ENCODE measurements at regions not wholly inside any gene's neighbourhood (a gene's known extent, or its start where the extent isn't known, plus 50 kb on each side); places are given as distances from the start of the nearest gene placed in this dataset.

DNA sequence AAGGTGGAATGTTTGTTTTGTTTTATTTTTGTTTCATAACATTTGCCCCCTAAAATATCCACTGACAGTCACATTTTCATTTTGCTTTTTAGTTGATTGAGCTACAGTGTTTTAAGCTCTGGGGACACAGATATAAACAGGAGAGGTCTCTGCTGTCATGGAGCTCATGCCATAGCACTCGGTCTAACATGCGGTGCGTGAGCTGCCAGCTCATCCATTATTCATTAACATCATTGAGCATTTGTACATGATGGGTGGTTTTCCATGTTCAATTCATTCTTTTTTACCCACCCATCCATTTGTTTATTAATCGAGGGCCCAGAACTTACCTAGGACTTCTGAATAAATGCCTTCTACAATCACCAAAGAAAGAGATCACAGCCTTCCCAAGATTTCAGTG, 150.1 kb upstream of the SFRP2 start:
- Mint-ChIP-seq H3K27me3 (ENCODE audit: insufficient read depth, unreplicated experiment) (peaks cover 17% of the 10 kb centered on the region), H3K9me3 (ENCODE audit: unreplicated experiment) (no peaks in the 10 kb centered on the region), H3K27ac (ENCODE audit: low read depth, unreplicated experiment) (no peak overlapping the region), H3K36me3 (ENCODE audit: insufficient read depth, unreplicated experiment) (no peaks in the 10 kb centered on the region), H3K4me3 (ENCODE audit: unreplicated experiment) (no peak overlapping the region), H3K4me1 (ENCODE audit: insufficient read depth, unreplicated experiment) (peaks cover 11% of the 10 kb centered on the region)
- intact Hi-C loops (cut with micrococcal nuclease): no loop called here
- TF ChIP-seq, protein P1, sequence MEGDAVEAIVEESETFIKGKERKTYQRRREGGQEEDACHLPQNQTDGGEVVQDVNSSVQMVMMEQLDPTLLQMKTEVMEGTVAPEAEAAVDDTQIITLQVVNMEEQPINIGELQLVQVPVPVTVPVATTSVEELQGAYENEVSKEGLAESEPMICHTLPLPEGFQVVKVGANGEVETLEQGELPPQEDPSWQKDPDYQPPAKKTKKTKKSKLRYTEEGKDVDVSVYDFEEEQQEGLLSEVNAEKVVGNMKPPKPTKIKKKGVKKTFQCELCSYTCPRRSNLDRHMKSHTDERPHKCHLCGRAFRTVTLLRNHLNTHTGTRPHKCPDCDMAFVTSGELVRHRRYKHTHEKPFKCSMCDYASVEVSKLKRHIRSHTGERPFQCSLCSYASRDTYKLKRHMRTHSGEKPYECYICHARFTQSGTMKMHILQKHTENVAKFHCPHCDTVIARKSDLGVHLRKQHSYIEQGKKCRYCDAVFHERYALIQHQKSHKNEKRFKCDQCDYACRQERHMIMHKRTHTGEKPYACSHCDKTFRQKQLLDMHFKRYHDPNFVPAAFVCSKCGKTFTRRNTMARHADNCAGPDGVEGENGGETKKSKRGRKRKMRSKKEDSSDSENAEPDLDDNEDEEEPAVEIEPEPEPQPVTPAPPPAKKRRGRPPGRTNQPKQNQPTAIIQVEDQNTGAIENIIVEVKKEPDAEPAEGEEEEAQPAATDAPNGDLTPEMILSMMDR (IDR thresholded peaks at IDR 0.05; ENCODE audit: unreplicated experiment): no peak
- POLR2A ChIA-PET: interaction anchor here (0.6 to 0.7 kb wide), 2 partner anchors 8 to 11 kb away, joined by 3 to 4 read pairs; no protein-coding TSS in a partner anchor
- no TSS peak for BruUV-seq (replicated peaks)
- CTCF ChIA-PET: interaction anchor here (0.6 to 1.6 kb wide), 4 partner anchors 16 to 568 kb away, joined by 3 to 5 read pairs (median 4); no protein-coding TSS in a partner anchor
- no peak for DNase-seq (ENCODE audit: unreplicated experiment)

DNA sequence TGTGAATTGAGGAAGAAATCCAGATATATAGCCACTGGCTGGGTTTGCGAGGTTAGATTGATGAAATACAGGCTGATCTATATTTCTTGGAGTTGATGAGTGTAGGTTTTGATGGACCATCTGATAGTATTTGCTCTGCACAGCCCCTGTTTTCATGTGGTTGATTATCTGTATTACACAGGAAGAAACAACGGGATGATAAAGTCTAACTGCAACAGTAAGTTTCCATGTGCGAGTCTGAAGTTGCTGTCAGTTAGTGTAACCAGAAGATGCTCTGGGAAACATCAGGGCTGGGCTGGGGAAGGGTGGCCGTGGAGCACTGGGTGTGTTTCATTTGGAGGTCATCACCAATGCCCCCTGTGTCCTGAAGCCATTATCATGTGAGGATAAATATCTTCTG, 148.4 kb upstream of the SFRP2 start:
- H3K36me3 Mint-ChIP-seq (ENCODE audit: insufficient read depth, unreplicated experiment): no peaks in the 10 kb centered on the region
- peaks cover 17% of the 10 kb centered on the region for H3K27me3 Mint-ChIP-seq (ENCODE audit: insufficient read depth, unreplicated experiment)
- peaks cover 11% of the 10 kb centered on the region for H3K4me1 Mint-ChIP-seq (ENCODE audit: insufficient read depth, unreplicated experiment)
- ChIA-PET CTCF (no interaction called here), POLR2A (no interaction called here)
- no TSS peak for BruUV-seq (replicated peaks)
- intact Hi-C loops (cut with micrococcal nuclease): no loop called here
- DNase-seq (ENCODE audit: unreplicated experiment): no peak
- H3K27ac Mint-ChIP-seq (ENCODE audit: low read depth, unreplicated experiment): no peak overlapping the region
- TF ChIP-seq, protein P1 (IDR thresholded peaks at IDR 0.05; ENCODE audit: unreplicated experiment): no peak
- no peaks in the 10 kb centered on the region for H3K9me3 Mint-ChIP-seq (ENCODE audit: unreplicated experiment)
- H3K4me3 Mint-ChIP-seq (ENCODE audit: unreplicated experiment): no peak overlapping the region

DNA sequence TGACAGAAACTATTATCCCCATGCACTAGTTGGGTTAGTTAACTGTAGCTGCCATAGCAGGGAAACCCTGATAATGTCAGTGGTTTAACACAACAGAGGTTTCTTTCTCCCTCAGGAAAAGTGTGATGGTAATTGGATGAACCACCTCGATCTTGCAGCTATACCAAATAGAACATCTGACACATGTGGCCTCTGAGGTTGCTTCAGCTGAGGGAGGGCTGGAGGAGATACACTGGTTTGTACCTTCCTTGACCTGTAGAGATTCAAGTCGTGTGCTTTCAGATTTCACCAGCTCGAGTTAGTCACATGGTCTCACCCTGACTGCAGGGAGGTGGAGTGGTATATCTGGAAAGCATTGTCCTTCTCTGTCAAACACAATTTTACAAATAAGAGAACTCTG, 147.2 kb upstream of the SFRP2 start:
- BruUV-seq (replicated peaks): no TSS peak
- Mint-ChIP-seq H3K36me3 (ENCODE audit: insufficient read depth, unreplicated experiment) (no peaks in the 10 kb centered on the region), H3K9me3 (ENCODE audit: unreplicated experiment) (no peaks in the 10 kb centered on the region), H3K4me1 (ENCODE audit: insufficient read depth, unreplicated experiment) (peaks cover 8% of the 10 kb centered on the region), H3K4me3 (ENCODE audit: unreplicated experiment) (no peak overlapping the region), H3K27ac (ENCODE audit: low read depth, unreplicated experiment) (no peak overlapping the region), H3K27me3 (ENCODE audit: insufficient read depth, unreplicated experiment) (peaks cover 11% of the 10 kb centered on the region)
- ChIA-PET CTCF (interaction anchor here (0.6 kb wide), 1 partner anchor 17 kb away, joined by 3 read pairs; no protein-coding TSS in a partner anchor), POLR2A (no interaction called here)
- TF ChIP-seq, protein P1 (IDR thresholded peaks at IDR 0.05; ENCODE audit: unreplicated experiment): no peak
- intact Hi-C loops (cut with micrococcal nuclease): no loop called here
- no peak for DNase-seq (ENCODE audit: unreplicated experiment)

DNA sequence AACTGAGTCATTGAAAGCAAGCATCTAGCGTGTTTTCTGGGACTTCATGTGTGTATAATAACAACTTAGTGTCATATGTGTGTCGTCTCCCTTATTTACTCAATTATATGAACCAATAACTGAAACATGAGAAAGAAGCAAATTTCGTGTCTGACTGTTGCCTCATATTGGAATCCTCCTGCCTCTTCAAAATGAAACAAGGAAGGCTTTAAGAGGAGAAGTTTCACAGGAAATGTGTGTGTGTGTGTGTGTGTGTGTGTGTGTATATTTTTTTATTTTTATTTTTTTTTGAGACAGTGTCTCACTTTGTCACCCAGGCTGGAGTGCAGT, 145.8 kb upstream of the SFRP2 start:
- Mint-ChIP-seq H3K4me1 (ENCODE audit: insufficient read depth, unreplicated experiment) (peaks cover 7% of the 10 kb centered on the region), H3K9me3 (ENCODE audit: unreplicated experiment) (no peaks in the 10 kb centered on the region)

More for the DNA sequence above, 145.8 kb upstream of the SFRP2 start:
- Mint-ChIP-seq H3K27ac (ENCODE audit: low read depth, unreplicated experiment) (no peak overlapping the region), H3K4me3 (ENCODE audit: unreplicated experiment) (no peak overlapping the region), H3K27me3 (ENCODE audit: insufficient read depth, unreplicated experiment) (no peaks in the 10 kb centered on the region), H3K36me3 (ENCODE audit: insufficient read depth, unreplicated experiment) (no peaks in the 10 kb centered on the region)
- no peak for DNase-seq (ENCODE audit: unreplicated experiment)
- no TSS peak for BruUV-seq (replicated peaks)
- TF ChIP-seq, protein P1 (IDR thresholded peaks at IDR 0.05; ENCODE audit: unreplicated experiment): no peak
- intact Hi-C loops (cut with micrococcal nuclease): no loop called here
- ChIA-PET CTCF (no interaction called here), POLR2A (interaction anchor here (1.7 kb wide), 1 partner anchor 17 kb away, joined by 4 read pairs; no protein-coding TSS in a partner anchor)
